GM18498 (cell line): ENCODE measurements at regions not wholly inside any gene's neighbourhood (a gene's known extent, or its start where the extent isn't known, plus 50 kb on each side); places are given as distances from the start of the nearest gene placed in this dataset.

Source experiments
- ATAC-seq: cut with Tn5 transposase; IDR thresholded peaks from one replicate; pipeline ENCODE4 v1.9.1; 2021; ENCODE audit warnings: mild to moderate bottlenecking, moderate library complexity; ENCODE audit not compliant: unreplicated experiment

GRCh38 chr7:85525676-85526075 lies 338.8 kb upstream of the SEMA3D start:
- no peak for ATAC-seq

DNA sequence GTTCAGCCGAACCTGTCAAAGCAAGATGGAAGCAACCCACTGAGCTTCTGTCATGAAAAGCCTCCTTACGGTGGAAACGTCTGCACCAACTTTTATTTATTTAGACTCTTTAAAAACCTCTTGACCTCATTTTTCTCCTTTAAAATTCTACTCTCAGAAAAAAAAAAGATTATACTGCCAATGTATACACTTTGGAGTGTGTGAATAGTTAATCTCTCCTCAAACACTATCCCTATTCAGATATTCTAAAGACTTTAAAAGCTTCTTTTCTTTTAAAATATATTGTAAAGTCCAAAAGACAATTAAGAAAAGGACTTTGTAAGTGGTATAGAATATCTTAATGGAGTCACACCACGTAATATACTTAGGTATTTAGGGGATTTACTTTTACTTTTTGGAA lies 335.2 kb upstream of the SEMA3D start:
- no peak for ATAC-seq

- no peak for ATAC-seq
Observed at GRCh38 chr7:85521108-85521694, 334.3 kb upstream of the SEMA3D start.

DNA sequence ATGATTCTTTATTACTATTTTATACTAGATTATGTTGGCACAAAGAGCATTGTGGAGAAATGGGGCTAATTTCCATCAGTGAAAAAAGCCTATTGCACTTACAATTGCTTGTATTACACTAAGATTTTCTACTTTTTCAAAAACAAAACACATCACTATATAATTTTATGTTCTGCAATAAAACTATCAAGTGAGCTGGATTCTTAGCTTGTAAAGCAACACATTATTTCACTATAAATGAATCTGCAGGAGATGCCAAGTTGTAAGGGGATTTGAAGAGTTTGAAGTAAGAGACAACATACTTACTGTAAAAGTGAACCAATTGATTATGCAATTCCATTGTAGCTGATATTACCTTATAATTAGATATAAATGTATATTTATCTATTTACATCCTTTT lies 333.3 kb upstream of the SEMA3D start:
- no peak for ATAC-seq

DNA sequence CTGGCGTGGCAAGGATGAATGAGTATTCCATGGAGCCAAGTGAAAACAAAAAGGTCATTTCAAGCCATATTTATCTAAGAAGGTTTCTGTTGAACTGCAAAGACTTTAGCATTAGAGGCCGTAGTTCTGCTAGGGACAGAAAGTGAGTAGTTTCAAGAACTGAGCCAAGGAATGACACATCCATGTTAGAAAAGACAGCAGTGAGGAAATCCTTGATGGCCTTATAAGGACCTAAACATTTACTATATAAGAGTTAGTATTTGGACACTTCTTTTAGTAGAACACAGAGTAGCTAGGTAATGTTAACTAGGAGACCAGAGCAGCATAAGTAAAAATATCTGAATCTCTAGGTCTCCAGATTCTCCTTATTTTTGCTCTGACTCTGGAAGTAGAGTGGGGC lies 329.8 kb upstream of the SEMA3D start:
- ATAC-seq, result no peak

DNA sequence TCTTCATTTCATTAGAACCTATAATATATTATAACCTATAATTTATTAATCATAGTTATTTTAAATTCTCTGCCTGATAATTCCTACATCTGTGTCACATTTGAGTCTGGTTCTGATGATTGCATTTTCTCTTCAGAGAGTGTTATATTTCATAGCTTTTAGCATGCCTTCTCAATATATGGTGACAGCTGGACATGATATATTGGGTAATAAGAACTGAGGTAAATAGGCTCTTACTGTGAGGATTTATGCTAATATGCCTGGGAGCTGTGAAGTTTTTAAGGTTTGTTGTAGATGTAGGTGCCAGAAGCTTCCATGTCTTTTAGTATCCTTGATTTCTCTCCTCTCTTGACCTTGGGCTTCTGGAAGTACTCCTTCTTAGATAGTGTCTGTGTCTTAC lies 325.9 kb upstream of the SEMA3D start:
- ATAC-seq, result no peak

DNA sequence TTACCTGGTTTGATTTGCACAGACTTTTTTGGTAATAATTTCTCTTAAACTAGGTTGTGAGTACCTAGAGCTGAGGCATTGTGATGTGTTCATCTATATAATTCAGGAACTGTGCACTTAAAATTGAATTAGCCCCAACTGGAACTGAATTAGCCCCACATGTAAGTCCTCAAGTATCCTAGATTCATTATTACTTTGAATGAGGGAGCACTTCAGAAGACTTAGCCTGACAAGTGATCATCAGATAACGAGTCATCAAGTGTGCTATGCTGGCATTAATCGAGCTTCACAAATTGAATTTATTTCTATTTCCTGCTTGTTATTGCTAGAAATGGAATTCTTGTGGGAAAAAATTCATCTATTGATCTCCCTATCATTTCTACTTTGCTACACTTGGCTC lies 323.4 kb upstream of the SEMA3D start:
- ATAC-seq, result no peak

DNA sequence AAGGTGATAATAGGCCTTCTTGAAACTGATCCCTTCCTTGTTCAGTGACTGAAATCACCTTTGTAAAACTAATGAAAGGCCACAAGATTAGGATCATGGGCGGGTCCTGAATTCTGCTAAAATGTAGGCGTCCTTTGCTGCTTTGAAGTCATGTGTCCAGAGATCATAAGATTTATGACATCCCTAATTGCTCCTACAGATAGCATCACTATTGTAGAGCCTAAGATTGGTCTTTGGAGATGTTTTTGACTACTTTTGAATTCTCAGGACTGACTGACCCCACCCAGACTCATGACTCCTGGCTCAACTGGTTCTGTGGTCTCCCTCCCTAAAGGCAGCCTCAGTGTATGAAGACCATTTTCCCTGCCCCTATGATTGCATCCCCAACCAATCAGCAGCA lies 322.6 kb upstream of the SEMA3D start:
- no peak for ATAC-seq

GRCh38 chr7:85508642-85509410 lies 322.0 kb upstream of the SEMA3D start:
- ATAC-seq, result no peak

- ATAC-seq, result no peak
Observed at GRCh38 chr7:85498031-85498430, 311.2 kb upstream of the SEMA3D start.

DNA sequence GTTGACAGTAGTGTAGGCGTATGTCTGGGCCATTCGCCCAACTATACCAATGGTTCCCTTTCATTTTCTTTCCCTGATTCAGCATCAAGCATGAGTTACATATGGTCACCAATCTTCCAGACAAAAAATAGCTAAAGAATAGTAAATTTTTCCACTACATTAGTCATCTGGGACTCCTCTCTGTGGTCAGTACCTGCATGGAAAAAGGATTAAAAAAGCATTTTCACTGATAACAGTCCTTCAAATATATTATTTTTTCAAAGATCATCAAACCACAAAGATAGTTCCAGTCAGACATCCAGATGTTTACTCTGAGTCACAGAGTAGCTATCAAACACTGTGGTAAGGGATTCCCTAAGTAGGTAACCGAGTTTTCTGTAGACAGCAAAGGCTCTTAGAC lies 302.6 kb upstream of the SEMA3D start:
- no peak for ATAC-seq

DNA sequence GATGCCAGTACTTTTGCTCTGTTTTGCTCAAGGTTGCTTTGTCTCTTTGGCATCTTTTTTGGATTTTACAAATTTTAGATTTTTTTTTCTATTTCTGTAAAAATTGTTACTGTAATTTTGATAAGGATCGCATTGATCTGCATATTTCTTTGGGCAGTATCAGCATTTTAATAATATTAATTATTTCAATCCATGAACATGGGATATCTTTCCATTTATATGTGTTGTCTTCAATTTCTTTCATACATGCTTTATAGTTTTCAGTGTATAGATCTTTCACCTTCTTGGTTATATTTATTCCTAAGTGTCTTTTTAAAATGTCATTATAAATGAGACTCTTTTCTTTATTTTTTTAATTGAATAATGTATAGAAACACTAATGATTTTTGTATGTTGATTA lies 301.6 kb upstream of the SEMA3D start:
- no peak for ATAC-seq

GRCh38 chr7:85483177-85483576 lies 296.3 kb upstream of the SEMA3D start:
- no peak for ATAC-seq

GRCh38 chr7:85480666-85481065 lies 293.8 kb upstream of the SEMA3D start:
- no peak for ATAC-seq

- no peak for ATAC-seq
Observed at GRCh38 chr7:85479918-85480643, 293.2 kb upstream of the SEMA3D start.

GRCh38 chr7:85478530-85478929 lies 291.7 kb upstream of the SEMA3D start:
- no peak for ATAC-seq

- ATAC-seq, result peak; percentile 7
Observed at GRCh38 chr7:85475476-85475875, 288.6 kb upstream of the SEMA3D start.

- peak; percentile 50 for ATAC-seq
Observed at GRCh38 chr7:85475071-85475470, 288.2 kb upstream of the SEMA3D start.

GRCh38 chr7:85474234-85474633 lies 287.4 kb upstream of the SEMA3D start:
- peak; percentile 77 for ATAC-seq

GRCh38 chr7:85471740-85472139 lies 284.9 kb upstream of the SEMA3D start:
- peak; percentile 35 for ATAC-seq

DNA sequence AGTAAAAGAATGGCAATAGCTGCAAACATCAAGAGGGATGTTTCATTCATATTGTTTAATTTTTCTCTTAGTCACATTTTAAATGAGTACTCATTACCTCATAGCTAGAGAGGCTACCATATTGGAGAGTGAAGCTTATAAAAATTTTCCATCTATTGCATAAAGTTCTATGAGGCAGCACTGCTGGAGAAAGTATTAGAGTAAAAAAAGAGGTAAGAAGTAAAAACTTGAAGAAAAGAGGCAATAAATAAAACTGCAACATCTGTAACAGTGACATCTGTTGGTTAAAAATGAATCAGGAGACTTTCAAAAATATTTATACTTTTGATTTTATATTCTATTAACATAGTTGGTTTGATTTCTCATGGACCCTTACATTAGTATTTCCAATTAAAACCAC lies 284.5 kb upstream of the SEMA3D start:
- ATAC-seq, result no peak

DNA sequence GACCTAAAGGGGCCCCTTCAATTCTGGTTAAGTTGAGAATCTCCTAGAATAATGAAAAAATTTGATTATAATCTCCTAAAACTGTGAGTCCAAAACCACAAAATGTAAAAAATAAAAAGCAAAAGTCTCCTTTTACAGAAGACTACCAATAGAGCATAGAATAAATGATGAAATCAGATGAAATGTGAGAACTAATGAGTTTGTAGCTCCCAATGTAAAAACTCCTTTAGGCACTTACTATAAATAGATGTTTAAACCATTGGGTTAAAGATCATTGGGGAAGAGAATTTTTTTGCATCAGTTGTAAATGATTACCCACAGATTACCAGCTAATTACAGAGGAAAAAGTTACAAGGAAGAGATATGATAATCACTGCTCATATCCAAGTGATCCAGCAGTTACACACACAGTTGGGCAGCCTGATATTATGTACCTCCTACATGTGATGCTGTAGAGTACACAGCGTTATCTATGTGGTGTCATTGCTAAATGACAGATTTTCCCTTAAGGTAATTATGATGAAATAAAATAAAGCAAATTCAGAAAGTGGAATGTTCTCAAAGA lies 282.7 kb upstream of the SEMA3D start:
- no peak for ATAC-seq
